Erythroblast (primary cell): ENCODE measurements at regions not wholly inside any gene's neighbourhood (a gene's known extent, or its start where the extent isn't known, plus 50 kb on each side); places are given as distances from the start of the nearest gene placed in this dataset.

Experiments used
- DNase-seq, 2 experiments: peaks; one replicate each; lab custom pipeline; 2025; lab: John Stamatoyannopoulos, UW
- GATA1 ChIP-seq: IDR thresholded peaks from 2 replicates; pipeline ENCODE4 v1.6.1; 2011; ENCODE audit warnings: low read depth, mild to moderate bottlenecking, control low read depth, low read length, moderate library complexity
- POLR2A ChIP-seq: IDR thresholded peaks from 2 replicates; pipeline ENCODE4 v1.6.1; 2011; ENCODE audit warnings: mild to moderate bottlenecking, low read length

GRCh38 chr4:13316354-13316753 is 167.8 kb downstream of the RAB28 start:
- TF ChIP-seq GATA1 = no peak
- TF ChIP-seq POLR2A = no peak
- no peak for DNase-seq

GRCh38 chr4:13313856-13314255 is 170.3 kb downstream of the RAB28 start:
- no peak for DNase-seq
- TF ChIP-seq GATA1 (no peak), POLR2A (no peak)

GRCh38 chr4:13312264-13312663 is 171.9 kb downstream of the RAB28 start:
- DNase-seq = no peak
- TF ChIP-seq GATA1 (no peak), POLR2A (no peak)

- no peak for DNase-seq
- TF ChIP-seq GATA1 (no peak), POLR2A (no peak)
These were observed 174.4 kb downstream of the RAB28 start for GRCh38 chr4:13309751-13310150.

- no peak for DNase-seq
- TF ChIP-seq GATA1 (no peak), POLR2A (no peak)
These were observed 177.8 kb downstream of the RAB28 start for GRCh38 chr4:13306356-13306755.

GRCh38 chr4:13302876-13303275 is 181.3 kb downstream of the RAB28 start:
- no peak for TF ChIP-seq GATA1
- TF ChIP-seq POLR2A = no peak

GRCh38 chr4:13299343-13299742 is 184.8 kb downstream of the RAB28 start:
- TF ChIP-seq GATA1 = no peak
- TF ChIP-seq POLR2A = no peak
- DNase-seq = no peak

More at GRCh38 chr4:13302876-13303275, 181.3 kb downstream of the RAB28 start:
- no peak for DNase-seq

- TF ChIP-seq POLR2A = no peak
- no peak for TF ChIP-seq GATA1
- no peak for DNase-seq
These were observed 185.5 kb downstream of the RAB28 start for GRCh38 chr4:13298655-13299054.

- DNase-seq = no peak
- no peak for TF ChIP-seq POLR2A
- no peak for TF ChIP-seq GATA1
These were observed 187.2 kb downstream of the RAB28 start for GRCh38 chr4:13296986-13297385.

- no peak for DNase-seq
- TF ChIP-seq POLR2A (no peak), GATA1 (no peak)
These were observed 189.1 kb downstream of the RAB28 start for GRCh38 chr4:13294961-13295605.

- no peak for DNase-seq
These were observed 191.8 kb downstream of the RAB28 start for GRCh38 chr4:13292372-13292771.

GRCh38 chr4:13289391-13289790 is 194.7 kb downstream of the RAB28 start:
- TF ChIP-seq POLR2A = no peak
- no peak for TF ChIP-seq GATA1
- no peak for DNase-seq

More at GRCh38 chr4:13292372-13292771, 191.8 kb downstream of the RAB28 start:
- TF ChIP-seq POLR2A (no peak), GATA1 (no peak)

GRCh38 chr4:13285336-13285735 is 198.8 kb downstream of the RAB28 start:
- DNase-seq = no peak
- no peak for TF ChIP-seq GATA1

GRCh38 chr4:13284932-13285331 is 199.2 kb downstream of the RAB28 start:
- no peak for TF ChIP-seq POLR2A
- no peak for TF ChIP-seq GATA1
- no peak for DNase-seq

GRCh38 chr4:13276357-13276756 is 207.8 kb downstream of the RAB28 start:
- DNase-seq = no peak
- no peak for TF ChIP-seq POLR2A
- TF ChIP-seq GATA1 = no peak
